RWPE1 (cell line): ENCODE measurements at regions not wholly inside any gene's neighbourhood (a gene's known extent, or its start where the extent isn't known, plus 50 kb on each side); places are given as distances from the start of the nearest gene placed in this dataset.

ENCODE experiments used
- CTCF ChIA-PET: fragments of 350-600 bp; sonication (Branson Sonifier 250); formaldehyde crosslinking; extraction: SDS; loops from one replicate; lab custom pipeline; 2021; lab: Yijun Ruan, JAX
- POLR2A ChIA-PET: fragments of 400-600 bp; formaldehyde crosslinking; extraction: SDS; loops from one replicate; lab custom pipeline; 2020; ENCODE audit warnings: antibody characterized with exemption; ENCODE audit not compliant: low non-redundant PET; lab: Yijun Ruan, JAX
- DNase-seq: peaks from one replicate; pipeline ENCODE4 v3.0.0; 2012; ENCODE audit warnings: low spot score
- H3K27ac ChIP-seq: fragments of 450-650 bp; 2 replicates; pipeline ENCODE4 v1.5.1; 2017
- TF ChIP-seq, protein P1 (sequence below): fragments of 450-650 bp; conservative IDR thresholded peaks from 2 replicates; pipeline ENCODE4 v1.5.1; 2017; ENCODE audit warnings: low read depth, mild to moderate bottlenecking

DNA sequence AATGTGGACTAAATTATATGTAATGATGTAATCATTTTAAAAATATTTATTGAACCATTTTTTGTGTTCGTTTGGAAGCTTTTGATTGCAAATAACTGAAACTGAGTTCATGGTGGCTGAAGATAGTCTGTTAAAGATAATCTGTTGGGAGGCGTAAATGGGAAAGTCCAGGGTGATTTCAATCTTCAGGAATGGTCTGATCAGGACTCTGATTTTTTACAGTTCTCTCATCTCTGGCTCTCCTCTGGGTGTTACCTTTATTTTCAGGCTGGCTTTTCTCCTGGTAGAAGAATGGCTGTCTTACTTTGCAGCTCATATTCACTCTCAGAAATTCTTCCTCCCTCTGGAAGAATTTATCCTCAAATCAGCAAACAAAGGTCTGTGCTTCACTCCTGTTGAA, 199.0 kb upstream of the LEF1 start:
- TF ChIP-seq, protein P1, sequence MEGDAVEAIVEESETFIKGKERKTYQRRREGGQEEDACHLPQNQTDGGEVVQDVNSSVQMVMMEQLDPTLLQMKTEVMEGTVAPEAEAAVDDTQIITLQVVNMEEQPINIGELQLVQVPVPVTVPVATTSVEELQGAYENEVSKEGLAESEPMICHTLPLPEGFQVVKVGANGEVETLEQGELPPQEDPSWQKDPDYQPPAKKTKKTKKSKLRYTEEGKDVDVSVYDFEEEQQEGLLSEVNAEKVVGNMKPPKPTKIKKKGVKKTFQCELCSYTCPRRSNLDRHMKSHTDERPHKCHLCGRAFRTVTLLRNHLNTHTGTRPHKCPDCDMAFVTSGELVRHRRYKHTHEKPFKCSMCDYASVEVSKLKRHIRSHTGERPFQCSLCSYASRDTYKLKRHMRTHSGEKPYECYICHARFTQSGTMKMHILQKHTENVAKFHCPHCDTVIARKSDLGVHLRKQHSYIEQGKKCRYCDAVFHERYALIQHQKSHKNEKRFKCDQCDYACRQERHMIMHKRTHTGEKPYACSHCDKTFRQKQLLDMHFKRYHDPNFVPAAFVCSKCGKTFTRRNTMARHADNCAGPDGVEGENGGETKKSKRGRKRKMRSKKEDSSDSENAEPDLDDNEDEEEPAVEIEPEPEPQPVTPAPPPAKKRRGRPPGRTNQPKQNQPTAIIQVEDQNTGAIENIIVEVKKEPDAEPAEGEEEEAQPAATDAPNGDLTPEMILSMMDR, result no peak
- no peak for DNase-seq
- CTCF ChIA-PET, result no interaction called here
- no peak overlapping the region for H3K27ac ChIP-seq
- POLR2A ChIA-PET, result no interaction called here

DNA sequence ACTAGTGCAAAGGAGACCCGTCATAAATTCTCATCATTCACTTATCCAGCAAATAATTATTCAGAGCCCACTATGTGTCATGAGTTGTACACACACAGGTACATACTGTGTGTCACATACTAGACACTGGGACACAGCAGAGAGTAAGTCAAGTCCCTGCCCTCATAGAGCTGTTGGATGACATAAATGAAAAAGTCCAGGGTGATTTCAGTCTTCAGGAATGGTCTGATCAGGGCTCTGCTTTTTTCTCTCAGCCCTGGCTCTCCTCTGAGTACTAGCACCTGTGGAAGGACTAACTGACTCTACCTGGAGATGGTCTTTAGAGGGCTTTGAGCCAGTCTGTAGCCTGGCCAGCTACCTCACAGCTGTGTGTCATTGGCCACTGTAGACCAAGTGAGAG, 198.0 kb upstream of the LEF1 start:
- no peak for DNase-seq
- TF ChIP-seq, protein P1, result no peak
- ChIA-PET CTCF (interaction anchor here (0.6 kb wide), 1 partner anchor 541 kb away, joined by 3 read pairs; no protein-coding TSS in a partner anchor), POLR2A (no interaction called here)
- no peak overlapping the region for H3K27ac ChIP-seq

DNA sequence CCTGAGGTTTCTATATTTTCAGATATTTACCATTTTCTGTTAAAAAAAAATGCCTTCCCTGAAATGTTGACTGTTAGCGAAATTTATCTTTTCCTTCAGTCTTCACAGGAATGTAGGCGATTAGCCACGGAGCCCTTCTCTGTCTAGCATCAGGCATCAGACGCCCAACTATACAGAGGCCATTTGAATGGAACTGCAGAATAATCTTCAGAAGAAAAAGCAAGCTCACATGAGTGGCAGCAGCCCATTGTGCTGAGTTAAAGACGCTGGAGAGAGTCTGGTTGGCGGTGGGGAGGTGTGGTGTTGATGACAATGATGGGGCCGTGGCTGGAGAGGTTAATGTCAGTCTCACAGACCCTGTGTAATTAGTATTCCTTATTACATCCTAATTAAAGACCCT, 196.8 kb upstream of the LEF1 start:
- ChIA-PET CTCF (no interaction called here), POLR2A (no interaction called here)
- DNase-seq, result no peak
- TF ChIP-seq, protein P1, result no peak
- no peak overlapping the region for H3K27ac ChIP-seq

DNA sequence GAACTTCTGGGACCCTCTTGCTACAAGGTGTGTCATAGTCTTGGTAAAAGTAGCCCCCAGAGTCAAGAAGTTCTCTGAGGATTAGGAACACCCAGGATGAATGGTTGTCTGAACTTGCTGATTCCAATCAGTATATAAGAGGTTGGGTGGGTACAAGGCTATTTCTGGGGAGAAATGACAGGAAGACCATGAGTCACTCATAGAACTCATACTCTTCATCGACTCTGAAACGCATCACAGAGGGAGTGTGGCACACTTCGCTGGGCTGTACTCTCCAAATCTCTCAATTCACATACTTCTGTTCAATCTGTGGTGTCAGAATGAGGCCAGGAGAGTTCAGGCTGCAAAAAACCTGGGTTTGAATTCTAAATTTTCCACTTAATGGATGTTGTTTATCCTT, 193.2 kb upstream of the LEF1 start:
- H3K27ac ChIP-seq, result no peak overlapping the region
- CTCF ChIA-PET, result no interaction called here
- TF ChIP-seq, protein P1, result no peak
- POLR2A ChIA-PET, result no interaction called here
- DNase-seq, result no peak

DNA sequence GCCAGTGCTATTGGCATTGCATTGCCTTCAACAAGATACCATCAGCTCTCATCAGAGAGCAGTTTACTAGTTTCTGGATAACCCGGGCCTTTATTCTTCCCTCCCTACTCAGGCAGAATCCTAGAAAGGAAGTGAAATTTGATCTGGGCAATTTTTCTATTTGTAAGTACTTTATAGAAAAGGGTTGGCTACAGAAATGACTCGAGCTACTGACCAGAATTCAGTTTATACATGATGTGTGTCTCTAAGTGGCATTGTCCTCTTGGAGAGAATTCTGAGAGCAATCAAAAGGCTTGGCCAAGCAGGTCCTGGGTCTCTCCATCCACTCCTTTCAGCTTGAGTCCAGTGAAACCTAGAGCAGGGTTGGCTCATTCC, 192.7 kb upstream of the LEF1 start:
- H3K27ac ChIP-seq, result no peak overlapping the region
- POLR2A ChIA-PET, result no interaction called here
- no peak for DNase-seq
- TF ChIP-seq, protein P1, result no peak
- CTCF ChIA-PET, result interaction anchor here (0.7 kb wide), 1 partner anchor 20 kb away, joined by 3 read pairs; no protein-coding TSS in a partner anchor

DNA sequence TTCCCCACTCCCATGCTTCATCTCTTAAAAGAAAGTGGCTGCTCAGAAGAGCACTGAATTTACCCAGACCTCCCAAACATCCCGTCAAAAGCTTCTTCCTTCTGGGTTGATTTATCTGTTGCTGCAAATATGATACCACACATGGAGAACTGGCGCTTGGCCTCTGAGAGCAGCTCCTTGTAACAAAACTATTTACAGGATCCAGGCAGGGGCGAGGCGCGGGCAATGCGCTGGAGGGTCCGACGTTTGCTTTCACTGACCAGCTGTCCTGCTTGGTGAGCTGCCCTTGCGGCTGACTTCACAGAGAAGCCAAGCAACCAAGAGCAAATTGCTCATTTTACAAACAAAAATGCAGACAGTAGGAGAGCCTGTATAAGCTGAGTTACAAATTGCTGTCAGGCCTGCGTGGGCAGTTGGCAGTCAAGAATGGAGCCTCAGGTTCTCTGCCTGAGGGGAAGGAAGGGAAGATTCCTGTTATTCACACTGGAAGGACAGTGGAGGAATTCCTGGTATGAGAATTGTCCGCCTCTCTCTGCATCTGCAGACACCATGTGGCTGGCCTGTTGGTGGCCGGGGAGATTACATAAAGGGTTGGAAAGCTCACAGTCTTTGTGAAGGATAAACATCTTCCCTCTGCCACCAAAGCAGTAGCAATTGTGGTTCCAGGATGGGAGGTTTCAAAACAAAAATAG, 192.2 kb upstream of the LEF1 start:
- H3K27ac ChIP-seq, result no peak overlapping the region
- ChIA-PET CTCF (interaction anchor here (0.7 kb wide), 1 partner anchor 20 kb away, joined by 3 read pairs; no protein-coding TSS in a partner anchor), POLR2A (no interaction called here)
- peak; percentile 4 for DNase-seq
- TF ChIP-seq, protein P1, result no peak
